Right lobe of liver (tissue), 6 donors: ENCODE measurements at regions not wholly inside any gene's neighbourhood (a gene's known extent, or its start where the extent isn't known, plus 50 kb on each side); places are given as distances from the start of the nearest gene placed in this dataset.

Experiments
- ATAC-seq, 4 donors: fragments of 200-7000 bp; cut with Tn5 transposase; one replicate each; pipeline ENCODE4 v1.9.1; 2020; ENCODE audit warnings: mild to moderate bottlenecking in 4 of 4, moderate library complexity in 4 of 4
- DNase-seq, 3 donors: peaks; one replicate each; pipeline ENCODE4 v3.0.0-alpha.2; 2020
- H3K27ac ChIP-seq, 3 donors: fragments of 200-600 bp; one replicate each; pipeline ENCODE4 v1.8.0; 2022
- H3K27me3 ChIP-seq, 2 donors: fragments of 200-600 bp; one replicate each; pipeline ENCODE4 v1.8.0; 2022
- H3K36me3 ChIP-seq, 4 donors: fragments of 200-600 bp; sonication (generic) in 1 of 4; one replicate each; pipeline versions ENCODE4 v1.5.1 to v1.8.0; 2017 to 2022; ENCODE audit warnings: control low read depth in 1 of 4
- H3K4me1 ChIP-seq, 4 donors: fragments of 200-600 bp; sonication (generic) in 1 of 4; one replicate each; pipeline versions ENCODE4 v1.5.1 to v1.8.0; 2017 to 2022; ENCODE audit warnings: control low read depth in 1 of 4
- H3K4me3 ChIP-seq, 3 donors: fragments of 200-600 bp; one replicate each; pipeline ENCODE4 v1.8.0; 2022
- H3K9me3 ChIP-seq, 4 donors: fragments of 200-600 bp; sonication (generic) in 1 of 4; one replicate each; pipeline versions ENCODE4 v1.5.1 to v1.8.0; 2017 to 2022; ENCODE audit warnings: control low read depth in 1 of 4
- POLR2A ChIP-seq: fragments of 450-650 bp; IDR thresholded peaks from one replicate; pipeline ENCODE4 v1.6.1; 2017; ENCODE audit warnings: antibody characterized with exemption, mild to moderate bottlenecking
- WGBS: methylation state at CpG from one replicate; pipeline ENCODE4 v1.1.6; 2018; ENCODE audit warnings: low coverage, low lambda C conversion rate; ENCODE audit not compliant: insufficient coverage; ENCODE audit errors: missing lambda C conversion rate; 5-methylcytosine and 5-hydroxymethylcytosine counted together
- intact Hi-C, 2 donors: fragments of 100-400 bp; cut with DNase I; formaldehyde crosslinking; loops; one replicate each; pipeline versions ENCODE4 v1.11.2 to v1.14.1; 2022
- TF ChIP-seq, protein P1 (sequence below), 4 donors: fragments of 200-600 bp in 3 of 4; fragments of 450-650 bp in 1 of 4; IDR thresholded peaks; one replicate each; pipeline versions ENCODE4 v1.5.1 to v1.8.0; 2016 to 2022; ENCODE audit warnings: antibody characterized with exemption in 4 of 4, mild to moderate bottlenecking in 2 of 4
- donor health status: DM: no; HTN: yes; CAD: no.
- donor health status: DM: no; HTN: no; CAD: no.
- donor health status: DM: no; HTN: no; CAD: no.
- donor health status: DM: no; HTN: yes; CAD: no.
- donor health status: DM: no; HTN: yes; CAD: no.

GRCh38 chr3:74331711-74332110 is 282.7 kb downstream of the CNTN3 start:
- WGBS = 76% methylated on average over 2 of the region's 2 CpGs
- intact Hi-C loops = no loop called here
- H3K9me3 ChIP-seq = no peaks in the 10 kb centered on the region
- no peak overlapping the region for H3K27ac ChIP-seq
- no peak for ATAC-seq
- DNase-seq = no peak
- H3K36me3 ChIP-seq = no peaks in the 10 kb centered on the region
- H3K27me3 ChIP-seq = no peaks in the 10 kb centered on the region
- TF ChIP-seq, protein P1, sequence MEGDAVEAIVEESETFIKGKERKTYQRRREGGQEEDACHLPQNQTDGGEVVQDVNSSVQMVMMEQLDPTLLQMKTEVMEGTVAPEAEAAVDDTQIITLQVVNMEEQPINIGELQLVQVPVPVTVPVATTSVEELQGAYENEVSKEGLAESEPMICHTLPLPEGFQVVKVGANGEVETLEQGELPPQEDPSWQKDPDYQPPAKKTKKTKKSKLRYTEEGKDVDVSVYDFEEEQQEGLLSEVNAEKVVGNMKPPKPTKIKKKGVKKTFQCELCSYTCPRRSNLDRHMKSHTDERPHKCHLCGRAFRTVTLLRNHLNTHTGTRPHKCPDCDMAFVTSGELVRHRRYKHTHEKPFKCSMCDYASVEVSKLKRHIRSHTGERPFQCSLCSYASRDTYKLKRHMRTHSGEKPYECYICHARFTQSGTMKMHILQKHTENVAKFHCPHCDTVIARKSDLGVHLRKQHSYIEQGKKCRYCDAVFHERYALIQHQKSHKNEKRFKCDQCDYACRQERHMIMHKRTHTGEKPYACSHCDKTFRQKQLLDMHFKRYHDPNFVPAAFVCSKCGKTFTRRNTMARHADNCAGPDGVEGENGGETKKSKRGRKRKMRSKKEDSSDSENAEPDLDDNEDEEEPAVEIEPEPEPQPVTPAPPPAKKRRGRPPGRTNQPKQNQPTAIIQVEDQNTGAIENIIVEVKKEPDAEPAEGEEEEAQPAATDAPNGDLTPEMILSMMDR (IDR thresholded peaks at IDR 0.05) = no peak
- TF ChIP-seq POLR2A = no peak
- no peak overlapping the region for H3K4me3 ChIP-seq
- H3K4me1 ChIP-seq = no peaks in the 10 kb centered on the region

- Histone ChIP-seq H3K36me3 (no peaks in the 10 kb centered on the region), H3K27ac (no peak overlapping the region), H3K4me3 (no peak overlapping the region), H3K9me3 (no peaks in the 10 kb centered on the region), H3K4me1 (no peaks in the 10 kb centered on the region), H3K27me3 (no peaks in the 10 kb centered on the region)
- TF ChIP-seq, protein P1 (IDR thresholded peaks at IDR 0.05) = no peak
- TF ChIP-seq POLR2A = no peak
- DNase-seq (no peak), ATAC-seq (no peak)
- intact Hi-C loops = no loop called here
Measured at GRCh38 chr3:74329096-74329495, 285.4 kb downstream of the CNTN3 start.

DNA sequence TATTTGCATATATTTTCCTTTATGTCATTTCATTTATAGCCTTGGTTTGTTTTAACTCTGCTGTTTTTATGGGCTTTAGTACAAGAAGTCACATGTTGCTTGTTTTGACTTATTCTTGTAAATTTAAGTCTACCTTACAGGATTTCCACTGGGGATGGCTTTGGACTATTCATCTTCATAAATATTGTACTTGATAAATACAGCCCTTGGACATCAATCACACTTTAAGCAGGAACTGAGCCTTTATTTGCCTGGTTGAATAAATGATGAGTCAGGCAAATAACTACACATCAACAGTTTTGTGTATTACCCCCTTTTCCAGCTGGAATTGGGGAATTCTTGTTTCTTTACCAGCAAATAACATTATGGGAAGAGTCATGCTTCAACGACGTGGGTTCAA is 286.0 kb downstream of the CNTN3 start:
- Histone ChIP-seq H3K27ac (no peak overlapping the region), H3K27me3 (no peaks in the 10 kb centered on the region), H3K4me3 (no peak overlapping the region), H3K9me3 (no peaks in the 10 kb centered on the region), H3K36me3 (no peaks in the 10 kb centered on the region), H3K4me1 (no peaks in the 10 kb centered on the region)
- ATAC-seq (no peak), DNase-seq (no peak)
- intact Hi-C loops = no loop called here
- WGBS = 93% methylated on average over 2 of the region's 2 CpGs
- TF ChIP-seq POLR2A = no peak
- TF ChIP-seq, protein P1 (IDR thresholded peaks at IDR 0.05) = no peak

- 66% methylated on average over 3 of the region's 3 CpGs for WGBS
- ATAC-seq (no peak), DNase-seq (no peak)
- no peak for TF ChIP-seq POLR2A
- TF ChIP-seq, protein P1 (IDR thresholded peaks at IDR 0.05) = no peak
- Histone ChIP-seq H3K4me3 (no peak overlapping the region), H3K27me3 (no peaks in the 10 kb centered on the region), H3K9me3 (no peaks in the 10 kb centered on the region), H3K27ac (no peak overlapping the region), H3K36me3 (no peaks in the 10 kb centered on the region), H3K4me1 (no peaks in the 10 kb centered on the region)
- intact Hi-C loops = no loop called here
Measured at GRCh38 chr3:74315291-74315690, 299.2 kb downstream of the CNTN3 start.

DNA sequence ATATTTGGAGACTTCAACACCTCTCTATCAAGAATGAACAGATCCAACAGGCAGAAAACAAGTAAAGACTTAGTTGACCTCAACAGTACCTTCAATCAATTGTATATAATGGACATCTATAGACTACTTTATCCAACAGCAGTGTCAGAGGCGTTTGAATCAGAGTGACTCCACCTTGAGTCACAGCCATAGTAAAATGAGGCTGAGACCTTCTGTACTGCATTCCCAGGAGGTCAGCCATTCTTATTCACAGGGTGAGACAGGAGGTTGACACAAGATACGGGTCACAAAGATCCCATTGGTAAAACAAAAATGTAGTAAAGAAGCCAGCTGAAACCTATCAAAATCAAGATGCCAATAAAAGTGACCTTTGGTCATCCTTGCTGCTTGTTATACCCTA is 299.8 kb downstream of the CNTN3 start:
- Histone ChIP-seq H3K4me1 (no peaks in the 10 kb centered on the region), H3K36me3 (no peaks in the 10 kb centered on the region), H3K4me3 (no peak overlapping the region), H3K27me3 (no peaks in the 10 kb centered on the region), H3K9me3 (no peaks in the 10 kb centered on the region), H3K27ac (no peak overlapping the region)
- no peak for DNase-seq
- no peak for ATAC-seq
- TF ChIP-seq, protein P1 (IDR thresholded peaks at IDR 0.05) = no peak
- no peak for TF ChIP-seq POLR2A
- 64% methylated on average over 2 of the region's 2 CpGs for WGBS
- intact Hi-C loops = no loop called here
